A673 (cell line): ENCODE measurements at regions not wholly inside any gene's neighbourhood (a gene's known extent, or its start where the extent isn't known, plus 50 kb on each side); places are given as distances from the start of the nearest gene placed in this dataset.

Experiments
- EZH2 ChIP-seq: fragments of 200-600 bp; sonication (generic); IDR thresholded peaks from 2 replicates; pipeline ENCODE4 v1.6.1; 2017; ENCODE audit warnings: borderline replicate concordance, low read depth, mild to moderate bottlenecking, mixed read lengths, antibody characterized with exemption, low read length; ENCODE audit not compliant: poor library complexity, severe bottlenecking
- TF ChIP-seq, protein P1 (sequence below): fragments of 300-800, 200-600 bp; sonication (generic); conservative IDR thresholded peaks from 2 replicates; pipeline ENCODE4 v1.5.1; 2017; ENCODE audit warnings: low read depth, mild to moderate bottlenecking, antibody characterized with exemption, low read length, moderate library complexity, mixed read lengths

DNA sequence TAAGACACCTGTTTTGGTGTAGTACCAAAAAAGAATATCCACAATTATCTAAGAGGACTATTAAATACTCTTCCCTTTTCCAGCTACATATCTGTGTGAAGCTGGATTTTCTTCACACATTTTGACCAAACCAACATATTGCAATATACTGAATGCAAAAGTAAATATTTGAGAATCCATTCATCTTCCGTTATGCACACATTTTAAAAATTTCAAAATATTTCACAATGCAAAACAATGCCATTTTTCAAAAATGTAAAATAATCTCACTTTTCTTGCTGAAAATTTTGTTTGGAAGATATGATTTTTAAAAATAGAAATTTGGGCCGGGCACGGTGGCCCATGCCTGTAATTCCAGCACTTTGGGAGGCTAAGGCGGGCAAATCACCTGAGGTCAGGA lies 133.9 kb upstream of the FUT8 start:
- TF ChIP-seq, protein P1, sequence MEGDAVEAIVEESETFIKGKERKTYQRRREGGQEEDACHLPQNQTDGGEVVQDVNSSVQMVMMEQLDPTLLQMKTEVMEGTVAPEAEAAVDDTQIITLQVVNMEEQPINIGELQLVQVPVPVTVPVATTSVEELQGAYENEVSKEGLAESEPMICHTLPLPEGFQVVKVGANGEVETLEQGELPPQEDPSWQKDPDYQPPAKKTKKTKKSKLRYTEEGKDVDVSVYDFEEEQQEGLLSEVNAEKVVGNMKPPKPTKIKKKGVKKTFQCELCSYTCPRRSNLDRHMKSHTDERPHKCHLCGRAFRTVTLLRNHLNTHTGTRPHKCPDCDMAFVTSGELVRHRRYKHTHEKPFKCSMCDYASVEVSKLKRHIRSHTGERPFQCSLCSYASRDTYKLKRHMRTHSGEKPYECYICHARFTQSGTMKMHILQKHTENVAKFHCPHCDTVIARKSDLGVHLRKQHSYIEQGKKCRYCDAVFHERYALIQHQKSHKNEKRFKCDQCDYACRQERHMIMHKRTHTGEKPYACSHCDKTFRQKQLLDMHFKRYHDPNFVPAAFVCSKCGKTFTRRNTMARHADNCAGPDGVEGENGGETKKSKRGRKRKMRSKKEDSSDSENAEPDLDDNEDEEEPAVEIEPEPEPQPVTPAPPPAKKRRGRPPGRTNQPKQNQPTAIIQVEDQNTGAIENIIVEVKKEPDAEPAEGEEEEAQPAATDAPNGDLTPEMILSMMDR = no peak
- no peak for TF ChIP-seq EZH2
